ENCODE measurements at regions not wholly inside any gene's neighbourhood (a gene's known extent, or its start where the extent isn't known, plus 50 kb on each side); places are given as distances from the start of the nearest gene placed in this dataset.

GRCh38 chr5:148922606-148923005 is 96.2 kb downstream of the ADRB2 start:
- no peak overlapping the region for H3K4me3 ChIP-seq (ENCODE audit: low read length in 2 of 2)
- WGBS: 68% methylated on average over 1 of the region's 1 CpG

GRCh38 chr5:148923023-148923422 is 96.6 kb downstream of the ADRB2 start:
- 97% methylated on average over 1 of the region's 1 CpG for WGBS
- Histone ChIP-seq H3K36me3 (ENCODE audit: control insufficient read depth in 2 of 2, insufficient read depth in 2 of 2, low read length in 1 of 2) (no peaks in the 10 kb centered on the region), H3K4me1 (ENCODE audit: control insufficient read depth in 2 of 2, insufficient read depth in 2 of 2, low read length in 2 of 2) (no peaks in the 10 kb centered on the region), H3K27ac (ENCODE audit: low read depth in 1 of 2, low read length in 1 of 2) (no peak overlapping the region), H3K27me3 (ENCODE audit: control insufficient read depth in 2 of 2, insufficient read depth in 1 of 2, low read length in 1 of 2) (peaks cover 0 to 2% of the 10 kb centered on the region in 2 donors), H3K9me3 (ENCODE audit: control insufficient read depth in 2 of 2, insufficient read depth in 1 of 2, low read length in 1 of 2) (no peaks in the 10 kb centered on the region), H3K4me3 (ENCODE audit: low read length in 2 of 2) (no peak overlapping the region)
- DNase-seq (ENCODE audit: low read depth in 6 of 9, low spot score in 9 of 9): no peak

More at GRCh38 chr5:148922606-148923005, 96.2 kb downstream of the ADRB2 start:
- H3K36me3 ChIP-seq (ENCODE audit: control insufficient read depth in 2 of 2, insufficient read depth in 2 of 2, low read length in 1 of 2): no peaks in the 10 kb centered on the region
- no peaks in the 10 kb centered on the region for H3K9me3 ChIP-seq (ENCODE audit: control insufficient read depth in 2 of 2, insufficient read depth in 1 of 2, low read length in 1 of 2)
- DNase-seq (ENCODE audit: low read depth in 6 of 9, low spot score in 9 of 9): no peak
- peaks cover 0 to 2% of the 10 kb centered on the region in 2 donors for H3K27me3 ChIP-seq (ENCODE audit: control insufficient read depth in 2 of 2, insufficient read depth in 1 of 2, low read length in 1 of 2)
- no peak overlapping the region for H3K27ac ChIP-seq (ENCODE audit: low read depth in 1 of 2, low read length in 1 of 2)
- H3K4me1 ChIP-seq (ENCODE audit: control insufficient read depth in 2 of 2, insufficient read depth in 2 of 2, low read length in 2 of 2): no peaks in the 10 kb centered on the region

- no peak for DNase-seq (ENCODE audit: low read depth in 6 of 9, low spot score in 9 of 9)
Observed at GRCh38 chr5:148924817-148925216, 98.4 kb downstream of the ADRB2 start.

GRCh38 chr5:148926207-148926606 is 99.8 kb downstream of the ADRB2 start:
- no peak for DNase-seq (ENCODE audit: low read depth in 6 of 9, low spot score in 9 of 9)

More at GRCh38 chr5:148924817-148925216, 98.4 kb downstream of the ADRB2 start:
- no peak overlapping the region for H3K4me3 ChIP-seq (ENCODE audit: low read length in 2 of 2)
- 86% methylated on average over 5 of the region's 5 CpGs for WGBS
- no peaks in the 10 kb centered on the region for H3K4me1 ChIP-seq (ENCODE audit: control insufficient read depth in 2 of 2, insufficient read depth in 2 of 2, low read length in 2 of 2)
- no peak overlapping the region for H3K27ac ChIP-seq (ENCODE audit: low read depth in 1 of 2, low read length in 1 of 2)
- H3K36me3 ChIP-seq (ENCODE audit: control insufficient read depth in 2 of 2, insufficient read depth in 2 of 2, low read length in 1 of 2): no peaks in the 10 kb centered on the region
- no peaks in the 10 kb centered on the region for H3K9me3 ChIP-seq (ENCODE audit: control insufficient read depth in 2 of 2, insufficient read depth in 1 of 2, low read length in 1 of 2)
- H3K27me3 ChIP-seq (ENCODE audit: control insufficient read depth in 2 of 2, insufficient read depth in 1 of 2, low read length in 1 of 2): peaks cover 0 to 2% of the 10 kb centered on the region in 2 donors

DNA sequence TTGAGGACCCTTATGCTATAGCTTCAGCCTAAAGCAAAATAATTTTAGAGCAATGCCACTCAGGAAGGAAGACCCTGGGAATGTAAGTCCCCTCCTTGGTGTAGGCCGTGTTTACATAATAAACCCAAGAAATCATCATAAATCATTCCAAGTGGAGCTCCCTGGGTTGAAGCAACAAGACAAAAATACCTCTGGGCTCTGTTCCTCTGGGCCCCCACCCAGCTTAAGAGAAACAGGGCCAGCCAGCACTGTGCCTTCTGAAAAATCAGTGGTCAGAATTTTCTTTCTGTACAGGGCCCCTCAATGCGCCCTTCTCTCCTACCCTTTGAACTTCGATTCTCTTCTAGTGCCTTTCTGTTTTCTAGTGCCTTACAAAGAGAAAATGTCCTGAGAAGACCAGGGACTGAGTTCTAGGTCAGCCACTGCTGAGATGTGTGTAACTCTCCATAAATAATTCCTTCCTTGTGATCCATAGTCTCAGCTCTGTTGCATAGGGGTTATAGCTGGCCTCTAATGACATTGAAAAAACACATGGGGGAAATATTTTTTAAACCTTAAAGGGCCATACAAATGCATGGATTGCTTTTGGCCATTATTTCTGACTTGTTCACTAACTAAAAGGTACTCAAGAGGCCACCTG is 101.0 kb downstream of the ADRB2 start:
- Histone ChIP-seq H3K4me3 (ENCODE audit: low read length in 2 of 2) (no peak overlapping the region), H3K4me1 (ENCODE audit: control insufficient read depth in 2 of 2, insufficient read depth in 2 of 2, low read length in 2 of 2) (no peaks in the 10 kb centered on the region), H3K36me3 (ENCODE audit: control insufficient read depth in 2 of 2, insufficient read depth in 2 of 2, low read length in 1 of 2) (no peaks in the 10 kb centered on the region), H3K27ac (ENCODE audit: low read depth in 1 of 2, low read length in 1 of 2) (no peak overlapping the region), H3K27me3 (ENCODE audit: control insufficient read depth in 2 of 2, insufficient read depth in 1 of 2, low read length in 1 of 2) (no peaks in the 10 kb centered on the region), H3K9me3 (ENCODE audit: control insufficient read depth in 2 of 2, insufficient read depth in 1 of 2, low read length in 1 of 2) (no peaks in the 10 kb centered on the region)
- 92% methylated on average over 3 of the region's 3 CpGs for WGBS
- DNase-seq (ENCODE audit: low read depth in 6 of 9, low spot score in 9 of 9): no peak

More at GRCh38 chr5:148926207-148926606, 99.8 kb downstream of the ADRB2 start:
- no peaks in the 10 kb centered on the region for H3K4me1 ChIP-seq (ENCODE audit: control insufficient read depth in 2 of 2, insufficient read depth in 2 of 2, low read length in 2 of 2)
- H3K27me3 ChIP-seq (ENCODE audit: control insufficient read depth in 2 of 2, insufficient read depth in 1 of 2, low read length in 1 of 2): no peaks in the 10 kb centered on the region
- WGBS: 96% methylated on average over 5 of the region's 5 CpGs
- no peak overlapping the region for H3K27ac ChIP-seq (ENCODE audit: low read depth in 1 of 2, low read length in 1 of 2)
- no peaks in the 10 kb centered on the region for H3K36me3 ChIP-seq (ENCODE audit: control insufficient read depth in 2 of 2, insufficient read depth in 2 of 2, low read length in 1 of 2)
- H3K9me3 ChIP-seq (ENCODE audit: control insufficient read depth in 2 of 2, insufficient read depth in 1 of 2, low read length in 1 of 2): no peaks in the 10 kb centered on the region
- no peak overlapping the region for H3K4me3 ChIP-seq (ENCODE audit: low read length in 2 of 2)

- DNase-seq (ENCODE audit: low read depth in 6 of 9, low spot score in 9 of 9): peak in 2 of 9 donors; percentile 3 to 23
- no peaks in the 10 kb centered on the region for H3K4me1 ChIP-seq (ENCODE audit: control insufficient read depth in 2 of 2, insufficient read depth in 2 of 2, low read length in 2 of 2)
- no peak overlapping the region for H3K27ac ChIP-seq (ENCODE audit: low read depth in 1 of 2, low read length in 1 of 2)
- no peaks in the 10 kb centered on the region for H3K36me3 ChIP-seq (ENCODE audit: control insufficient read depth in 2 of 2, insufficient read depth in 2 of 2, low read length in 1 of 2)
- no peak overlapping the region for H3K4me3 ChIP-seq (ENCODE audit: low read length in 2 of 2)
- H3K27me3 ChIP-seq (ENCODE audit: control insufficient read depth in 2 of 2, insufficient read depth in 1 of 2, low read length in 1 of 2): no peaks in the 10 kb centered on the region
- H3K9me3 ChIP-seq (ENCODE audit: control insufficient read depth in 2 of 2, insufficient read depth in 1 of 2, low read length in 1 of 2): no peaks in the 10 kb centered on the region
Observed at GRCh38 chr5:148928141-148928540, 101.7 kb downstream of the ADRB2 start.

DNA sequence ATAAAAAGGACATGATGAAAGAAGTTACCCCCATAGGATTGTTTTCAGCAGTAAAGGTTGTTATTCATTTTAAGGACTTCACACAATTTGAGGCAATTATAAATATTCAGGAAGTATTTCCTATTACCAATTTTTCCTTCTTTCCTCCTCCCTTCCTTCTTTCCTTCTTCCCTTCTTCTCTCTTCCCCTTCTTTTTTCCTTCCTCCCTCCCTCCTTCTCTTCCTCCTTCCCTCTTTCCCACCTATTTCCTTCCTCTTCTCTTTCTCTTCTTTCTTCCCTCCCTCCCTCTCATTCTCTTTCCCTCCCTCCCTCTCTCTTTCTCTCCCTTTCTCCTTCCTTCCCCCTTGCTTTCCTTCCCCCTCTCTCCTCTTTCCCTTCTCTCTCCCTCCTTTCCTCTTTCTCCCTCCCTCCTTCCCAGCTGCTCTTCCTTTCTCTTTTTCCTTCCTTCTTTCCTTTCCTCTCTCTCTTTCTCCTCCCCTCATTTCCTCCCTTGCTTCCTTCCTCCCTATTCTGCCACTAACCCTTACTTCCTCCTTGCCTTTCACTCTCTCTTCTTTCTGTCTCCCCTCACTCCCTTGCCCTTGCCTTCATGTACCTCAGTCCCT is 105.1 kb downstream of the ADRB2 start:
- no peaks in the 10 kb centered on the region for H3K27me3 ChIP-seq (ENCODE audit: control insufficient read depth in 2 of 2, insufficient read depth in 1 of 2, low read length in 1 of 2)
- no peak overlapping the region for H3K27ac ChIP-seq (ENCODE audit: low read depth in 1 of 2, low read length in 1 of 2)
- no peaks in the 10 kb centered on the region for H3K36me3 ChIP-seq (ENCODE audit: control insufficient read depth in 2 of 2, insufficient read depth in 2 of 2, low read length in 1 of 2)
- DNase-seq (ENCODE audit: low read depth in 6 of 9, low spot score in 9 of 9): no peak
- H3K9me3 ChIP-seq (ENCODE audit: control insufficient read depth in 2 of 2, insufficient read depth in 1 of 2, low read length in 1 of 2): no peaks in the 10 kb centered on the region
- H3K4me1 ChIP-seq (ENCODE audit: control insufficient read depth in 2 of 2, insufficient read depth in 2 of 2, low read length in 2 of 2): no peaks in the 10 kb centered on the region
- no peak overlapping the region for H3K4me3 ChIP-seq (ENCODE audit: low read length in 2 of 2)

- H3K4me1 ChIP-seq (ENCODE audit: control insufficient read depth in 2 of 2, insufficient read depth in 2 of 2, low read length in 2 of 2): no peaks in the 10 kb centered on the region
- 95% methylated on average over 4 of the region's 4 CpGs for WGBS
- DNase-seq (ENCODE audit: low read depth in 6 of 9, low spot score in 9 of 9): no peak
Observed at GRCh38 chr5:148932355-148932935, 106.0 kb downstream of the ADRB2 start.

GRCh38 chr5:148933903-148934432 is 107.6 kb downstream of the ADRB2 start:
- H3K27me3 ChIP-seq (ENCODE audit: control insufficient read depth in 2 of 2, insufficient read depth in 1 of 2, low read length in 1 of 2): no peaks in the 10 kb centered on the region
- 90% methylated on average over 1 of the region's 1 CpG for WGBS
- no peak overlapping the region for H3K4me3 ChIP-seq (ENCODE audit: low read length in 2 of 2)
- H3K9me3 ChIP-seq (ENCODE audit: control insufficient read depth in 2 of 2, insufficient read depth in 1 of 2, low read length in 1 of 2): no peaks in the 10 kb centered on the region
- H3K36me3 ChIP-seq (ENCODE audit: control insufficient read depth in 2 of 2, insufficient read depth in 2 of 2, low read length in 1 of 2): no peaks in the 10 kb centered on the region
- no peak overlapping the region for H3K27ac ChIP-seq (ENCODE audit: low read depth in 1 of 2, low read length in 1 of 2)
- no peaks in the 10 kb centered on the region for H3K4me1 ChIP-seq (ENCODE audit: control insufficient read depth in 2 of 2, insufficient read depth in 2 of 2, low read length in 2 of 2)
- no peak for DNase-seq (ENCODE audit: low read depth in 6 of 9, low spot score in 9 of 9)

More at GRCh38 chr5:148932355-148932935, 106.0 kb downstream of the ADRB2 start:
- no peak overlapping the region for H3K27ac ChIP-seq (ENCODE audit: low read depth in 1 of 2, low read length in 1 of 2)
- H3K36me3 ChIP-seq (ENCODE audit: control insufficient read depth in 2 of 2, insufficient read depth in 2 of 2, low read length in 1 of 2): no peaks in the 10 kb centered on the region
- H3K27me3 ChIP-seq (ENCODE audit: control insufficient read depth in 2 of 2, insufficient read depth in 1 of 2, low read length in 1 of 2): no peaks in the 10 kb centered on the region
- no peaks in the 10 kb centered on the region for H3K9me3 ChIP-seq (ENCODE audit: control insufficient read depth in 2 of 2, insufficient read depth in 1 of 2, low read length in 1 of 2)
- H3K4me3 ChIP-seq (ENCODE audit: low read length in 2 of 2): no peak overlapping the region

Measured in thymus (tissue), 11 donors.